Sigmoid colon (tissue), 3 donors: ENCODE measurements at regions not wholly inside any gene's neighbourhood (a gene's known extent, or its start where the extent isn't known, plus 50 kb on each side); places are given as distances from the start of the nearest gene placed in this dataset.

ENCODE experiments used
- POLR2A ChIP-seq, 2 donors: fragments of 450-650 bp; IDR thresholded peaks; one replicate each; pipeline ENCODE4 v1.6.1; 2016; ENCODE audit warnings: antibody characterized with exemption in 2 of 2, mild to moderate bottlenecking in 2 of 2, moderate library complexity in 2 of 2
- TF ChIP-seq, protein P1 (sequence below), 4 experiments: fragments of 450-650 bp in 3 of 4; fragments of 200-600 bp in 1 of 4; IDR thresholded peaks; one replicate each; pipeline ENCODE4 v1.5.1; 2016 to 2019; ENCODE audit warnings: antibody characterized with exemption in 4 of 4, mild to moderate bottlenecking in 3 of 4, moderate library complexity in 2 of 4

DNA sequence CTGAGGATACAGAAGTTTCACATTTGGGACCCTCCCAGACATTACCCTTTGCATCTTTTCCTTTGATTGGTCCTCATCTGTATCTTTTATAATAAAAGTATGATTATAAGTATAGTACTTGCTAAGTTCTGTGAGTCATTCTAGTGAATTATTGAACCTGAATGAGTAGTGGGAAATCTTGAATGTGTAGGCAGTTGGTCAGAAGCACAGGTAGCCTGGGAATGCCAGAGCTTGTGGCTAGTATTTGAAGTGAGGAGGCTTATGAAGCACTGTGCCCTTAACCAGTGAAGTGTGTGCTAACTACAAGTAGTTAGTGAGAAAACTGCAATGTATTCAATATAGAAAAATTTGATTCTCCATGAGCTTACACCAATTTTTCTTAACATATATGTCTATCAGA, 257.6 kb downstream of the GRB14 start:
- TF ChIP-seq, protein P1, sequence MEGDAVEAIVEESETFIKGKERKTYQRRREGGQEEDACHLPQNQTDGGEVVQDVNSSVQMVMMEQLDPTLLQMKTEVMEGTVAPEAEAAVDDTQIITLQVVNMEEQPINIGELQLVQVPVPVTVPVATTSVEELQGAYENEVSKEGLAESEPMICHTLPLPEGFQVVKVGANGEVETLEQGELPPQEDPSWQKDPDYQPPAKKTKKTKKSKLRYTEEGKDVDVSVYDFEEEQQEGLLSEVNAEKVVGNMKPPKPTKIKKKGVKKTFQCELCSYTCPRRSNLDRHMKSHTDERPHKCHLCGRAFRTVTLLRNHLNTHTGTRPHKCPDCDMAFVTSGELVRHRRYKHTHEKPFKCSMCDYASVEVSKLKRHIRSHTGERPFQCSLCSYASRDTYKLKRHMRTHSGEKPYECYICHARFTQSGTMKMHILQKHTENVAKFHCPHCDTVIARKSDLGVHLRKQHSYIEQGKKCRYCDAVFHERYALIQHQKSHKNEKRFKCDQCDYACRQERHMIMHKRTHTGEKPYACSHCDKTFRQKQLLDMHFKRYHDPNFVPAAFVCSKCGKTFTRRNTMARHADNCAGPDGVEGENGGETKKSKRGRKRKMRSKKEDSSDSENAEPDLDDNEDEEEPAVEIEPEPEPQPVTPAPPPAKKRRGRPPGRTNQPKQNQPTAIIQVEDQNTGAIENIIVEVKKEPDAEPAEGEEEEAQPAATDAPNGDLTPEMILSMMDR (IDR thresholded peaks at IDR 0.05) = no peak
- no peak for TF ChIP-seq POLR2A (IDR thresholded peaks at IDR 0.05)
